T47D (cell line): ENCODE measurements at regions not wholly inside any gene's neighbourhood (a gene's known extent, or its start where the extent isn't known, plus 50 kb on each side); places are given as distances from the start of the nearest gene placed in this dataset.
A peak's percentile ranks its signal among the peaks of the same experiment; 100 is the strongest.
"Not testable (repeated sequence)": the region's sequence is repeated elsewhere in the genome, so short reads cannot be mapped to it uniquely, and the experiment has no call there.

Source experiments
- DNase-seq, 2 experiments: peaks; one replicate each; pipeline versions ENCODE4 v3.0.0 to v3.0.0-alpha.2; 2011 to 2012; ENCODE audit warnings: low read depth in 1 of 2, low spot score in 1 of 2
- JUND ChIP-seq: IDR thresholded peaks from 2 replicates; pipeline ENCODE4 v1.6.1; 2012; ENCODE audit warnings: low read depth
- in situ Hi-C: cut with HindIII; loops from 2 replicates; pipeline ENCODE4 v1.10.0; 2016; ENCODE audit warnings: low sequenced_read_pairs, low pct_unique_long_range_greater_than_20kb

GRCh38 chr13:91241221-91241933 is 106.1 kb upstream of the MIR17HG start:
- TF ChIP-seq JUND: no peak
- in situ Hi-C loops: no loop called here

GRCh38 chr13:91242652-91243051 is 104.8 kb upstream of the MIR17HG start:
- in situ Hi-C loops: no loop called here
- DNase-seq: no peak
- no peak for TF ChIP-seq JUND

More at GRCh38 chr13:91241221-91241933, 106.1 kb upstream of the MIR17HG start:
- no peak for DNase-seq

DNA sequence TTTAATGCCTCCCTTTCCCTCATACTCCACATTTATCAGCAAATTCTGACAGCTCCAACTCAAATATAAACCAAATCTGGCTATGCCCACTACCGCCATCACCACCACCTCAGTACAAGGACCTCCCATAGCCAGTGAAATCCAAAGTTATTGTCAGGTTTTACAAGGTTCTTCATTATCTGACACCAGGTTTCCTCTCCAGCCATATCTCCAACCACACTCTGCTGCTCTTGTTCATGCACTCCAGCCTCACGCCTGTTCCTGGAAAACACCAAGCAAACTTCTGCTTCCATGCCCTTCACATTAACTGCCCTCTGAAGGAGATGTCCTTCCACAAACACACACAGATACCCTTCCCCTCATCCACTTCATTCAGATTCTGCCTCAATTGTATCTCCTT is 102.2 kb upstream of the MIR17HG start:
- in situ Hi-C loops: no loop called here
- no peak for DNase-seq
- no peak for TF ChIP-seq JUND

- in situ Hi-C loops: no loop called here
- TF ChIP-seq JUND: no peak
- peak; percentile 15 to 25 for DNase-seq
These were observed 99.7 kb upstream of the MIR17HG start for GRCh38 chr13:91247768-91248167.

DNA sequence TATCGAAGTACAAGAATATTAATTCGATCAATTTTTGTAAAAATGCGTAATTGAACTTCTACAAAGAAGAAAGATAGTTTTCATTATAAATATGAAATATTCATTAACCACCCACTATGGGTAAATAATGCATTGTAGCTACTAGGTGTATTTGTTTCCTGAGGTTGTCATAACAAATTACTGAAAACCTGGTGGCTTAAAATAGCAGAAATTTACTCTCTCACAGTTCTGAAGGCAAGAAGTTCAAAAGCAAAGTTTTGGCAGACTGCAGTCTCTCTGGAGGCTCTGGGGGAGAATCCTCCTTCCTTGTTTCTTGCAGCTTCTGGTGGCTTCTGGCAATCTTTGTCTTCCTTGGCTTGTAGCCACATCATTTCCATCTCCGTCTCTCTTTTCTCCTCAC is 99.2 kb upstream of the MIR17HG start:
- no peak for DNase-seq
- no peak for TF ChIP-seq JUND
- in situ Hi-C loops: no loop called here

DNA sequence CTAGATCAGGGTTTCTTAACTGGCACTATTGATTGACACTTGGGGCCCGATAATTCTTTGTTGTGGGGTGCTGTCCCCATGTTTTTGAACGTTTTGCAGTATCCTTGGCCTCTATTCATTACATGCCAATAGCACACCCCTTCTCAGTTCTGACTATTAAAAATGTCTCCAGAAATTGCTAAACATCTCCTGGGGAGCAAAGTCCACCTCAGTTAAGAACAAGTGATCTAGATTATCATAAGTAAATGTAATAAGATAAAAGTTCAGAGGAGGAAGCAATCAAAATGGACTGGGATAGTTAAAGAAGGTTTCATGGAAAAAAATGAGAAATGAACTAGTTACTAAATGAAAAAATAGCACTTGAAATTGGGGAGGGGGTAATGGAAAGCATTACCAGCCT is 98.1 kb upstream of the MIR17HG start:
- TF ChIP-seq JUND: no peak
- in situ Hi-C loops: no loop called here
- no peak for DNase-seq

GRCh38 chr13:91249861-91250260 is 97.6 kb upstream of the MIR17HG start:
- in situ Hi-C loops: no loop called here
- no peak for TF ChIP-seq JUND
- no peak for DNase-seq

DNA sequence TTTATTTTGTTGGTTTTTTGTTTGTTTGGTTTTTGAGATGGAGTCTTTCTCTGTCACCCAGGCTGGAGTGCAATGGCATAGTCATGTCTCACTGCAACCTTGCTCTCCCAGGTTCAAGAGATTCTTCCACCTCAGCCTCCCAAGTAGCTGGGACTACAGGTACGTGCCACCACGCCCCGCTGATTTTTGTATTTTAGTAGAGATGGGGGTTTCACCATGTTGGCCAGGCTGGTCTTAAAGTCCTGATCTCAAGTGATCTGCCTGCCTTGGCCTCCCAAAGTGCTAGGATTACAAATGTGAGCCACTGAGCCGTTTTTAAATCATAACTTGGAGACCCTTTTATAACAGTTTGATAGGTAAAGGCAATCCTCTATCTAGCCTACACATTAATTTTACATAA is 95.9 kb upstream of the MIR17HG start:
- in situ Hi-C loops, DNase-seq: not testable (repeated sequence)

GRCh38 chr13:91264484-91264883 is 83.0 kb upstream of the MIR17HG start:
- DNase-seq: no peak
- TF ChIP-seq JUND: no peak
- in situ Hi-C loops: no loop called here

- no peak for DNase-seq
- in situ Hi-C loops: no loop called here
- TF ChIP-seq JUND: no peak
These were observed 78.2 kb upstream of the MIR17HG start for GRCh38 chr13:91269237-91269636.

GRCh38 chr13:91270031-91270430 is 77.5 kb upstream of the MIR17HG start:
- TF ChIP-seq JUND: no peak
- in situ Hi-C loops: no loop called here
- no peak for DNase-seq

DNA sequence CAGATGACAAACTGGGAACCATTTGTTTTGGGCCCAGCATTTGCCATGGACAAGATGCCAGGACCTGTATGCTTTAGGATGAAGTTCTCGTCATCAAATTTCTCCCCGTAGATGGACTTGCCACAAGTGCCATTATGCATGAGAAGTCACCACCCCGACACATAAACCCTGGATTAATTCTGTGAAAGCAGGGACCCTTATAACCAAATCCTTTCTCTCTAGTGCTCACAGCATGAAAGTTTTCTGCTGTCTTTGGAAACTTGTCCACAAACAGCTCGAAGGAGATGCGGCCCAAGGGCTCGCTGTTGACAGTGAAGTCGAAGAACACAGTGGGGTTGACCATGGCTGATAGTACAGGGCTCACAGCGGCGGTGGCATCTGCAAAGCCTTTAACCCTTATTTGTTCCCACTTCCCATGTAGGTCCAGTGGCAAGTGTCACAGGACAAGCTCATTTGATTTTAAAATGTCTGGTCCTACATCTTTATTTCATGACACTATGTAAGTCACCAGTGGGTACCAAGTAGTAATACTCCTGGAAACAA is 75.2 kb upstream of the MIR17HG start:
- in situ Hi-C loops: no loop called here
- no peak for TF ChIP-seq JUND
- DNase-seq: no peak

DNA sequence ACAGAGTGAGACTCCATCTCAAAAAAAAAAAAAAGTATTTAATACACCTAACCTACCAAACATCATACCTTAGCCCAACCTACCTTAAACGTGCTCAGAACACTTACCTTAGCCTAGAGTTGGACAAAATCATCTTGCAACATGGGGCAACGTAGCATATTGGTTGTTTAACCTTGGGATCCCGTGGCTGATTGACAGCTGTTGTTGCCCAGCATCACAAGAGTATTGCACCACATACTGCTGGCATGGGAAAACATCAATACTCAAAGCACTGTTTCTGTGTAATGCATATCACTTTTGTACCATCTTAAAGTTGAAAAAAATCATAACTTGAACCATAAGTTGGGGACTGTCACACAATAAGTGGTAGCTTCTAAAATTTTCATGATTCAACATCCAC is 73.8 kb upstream of the MIR17HG start:
- in situ Hi-C loops: no loop called here
- TF ChIP-seq JUND: no peak
- DNase-seq: no peak
